HG02571 (cell line): ENCODE measurements at regions not wholly inside any gene's neighbourhood (a gene's known extent, or its start where the extent isn't known, plus 50 kb on each side); places are given as distances from the start of the nearest gene placed in this dataset.

Experiments used
- ATAC-seq: cut with Tn5 transposase; IDR thresholded peaks from one replicate; pipeline ENCODE4 v1.9.1; 2021; ENCODE audit warnings: mild to moderate bottlenecking, moderate library complexity; ENCODE audit not compliant: unreplicated experiment

- ATAC-seq: no peak
Observed at GRCh38 chr3:111470032-111470431, 72.0 kb upstream of the CD96 start.

- ATAC-seq: no peak
Observed at GRCh38 chr3:111471831-111472230, 70.2 kb upstream of the CD96 start.

GRCh38 chr3:111472556-111472955, 69.4 kb upstream of the CD96 start:
- ATAC-seq: no peak

- no peak for ATAC-seq
Observed at GRCh38 chr3:111473550-111473949, 68.4 kb upstream of the CD96 start.

GRCh38 chr3:111476701-111477100, 65.3 kb upstream of the CD96 start:
- ATAC-seq: no peak

GRCh38 chr3:111480091-111480490, 61.9 kb upstream of the CD96 start:
- no peak for ATAC-seq

GRCh38 chr3:111481551-111481950, 60.4 kb upstream of the CD96 start:
- ATAC-seq: no peak

- ATAC-seq: no peak
Observed at GRCh38 chr3:111482574-111482973, 59.4 kb upstream of the CD96 start.

- ATAC-seq: no peak
Observed at GRCh38 chr3:111485086-111485485, 56.9 kb upstream of the CD96 start.
